Calu3 (cell line): ENCODE measurements at regions not wholly inside any gene's neighbourhood (a gene's known extent, or its start where the extent isn't known, plus 50 kb on each side); places are given as distances from the start of the nearest gene placed in this dataset.

ENCODE experiments used
- BruUV-seq: library from RNA; stranded (reverse); fragments of 400-500 nt; replicated peaks from 2 replicates; lab custom pipeline; 2021; lab: Mats Ljungman, UMichigan
- CTCF ChIA-PET: fragments of 300-600 bp; sonication (Branson Sonifier 250); formaldehyde crosslinking; loops from one replicate; lab custom pipeline; 2022; ENCODE audit warnings: antibody characterized with exemption; lab: Charles Lee
- DNase-seq: peaks from one replicate; pipeline ENCODE4 v3.0.0; 2022
- H3K27ac Mint-ChIP-seq: one replicate; pipeline ENCODE4 v1.8.0; 2022; ENCODE audit warnings: mixed read lengths; ENCODE audit not compliant: unreplicated experiment
- H3K27me3 Mint-ChIP-seq: one replicate; pipeline ENCODE4 v1.8.0; 2022; ENCODE audit warnings: mixed read lengths; ENCODE audit not compliant: unreplicated experiment
- H3K36me3 Mint-ChIP-seq: one replicate; pipeline ENCODE4 v1.8.0; 2022; ENCODE audit warnings: mild to moderate bottlenecking, moderate library complexity, mixed read lengths; ENCODE audit not compliant: insufficient read depth, unreplicated experiment
- H3K4me1 Mint-ChIP-seq: one replicate; pipeline ENCODE4 v1.8.0; 2022; ENCODE audit warnings: mild to moderate bottlenecking, low read depth, mixed read lengths; ENCODE audit not compliant: unreplicated experiment
- H3K4me3 Mint-ChIP-seq: one replicate; pipeline ENCODE4 v1.8.0; 2022; ENCODE audit warnings: mild to moderate bottlenecking, low read depth, moderate library complexity, mixed read lengths; ENCODE audit not compliant: unreplicated experiment
- H3K9me3 Mint-ChIP-seq: one replicate; pipeline ENCODE4 v1.8.0; 2022; ENCODE audit warnings: low read depth, mixed read lengths; ENCODE audit not compliant: unreplicated experiment
- intact Hi-C: fragments of 100-400 bp; cut with micrococcal nuclease; formaldehyde crosslinking; loops from one replicate; pipeline ENCODE4 v1.10.0; 2022; ENCODE audit not compliant: unreplicated experiment
- TF ChIP-seq, protein P1 (sequence below): fragments of 200-600 bp; IDR thresholded peaks from one replicate; pipeline ENCODE4 v1.8.0; 2022; ENCODE audit warnings: antibody characterized with exemption; ENCODE audit not compliant: unreplicated experiment

DNA sequence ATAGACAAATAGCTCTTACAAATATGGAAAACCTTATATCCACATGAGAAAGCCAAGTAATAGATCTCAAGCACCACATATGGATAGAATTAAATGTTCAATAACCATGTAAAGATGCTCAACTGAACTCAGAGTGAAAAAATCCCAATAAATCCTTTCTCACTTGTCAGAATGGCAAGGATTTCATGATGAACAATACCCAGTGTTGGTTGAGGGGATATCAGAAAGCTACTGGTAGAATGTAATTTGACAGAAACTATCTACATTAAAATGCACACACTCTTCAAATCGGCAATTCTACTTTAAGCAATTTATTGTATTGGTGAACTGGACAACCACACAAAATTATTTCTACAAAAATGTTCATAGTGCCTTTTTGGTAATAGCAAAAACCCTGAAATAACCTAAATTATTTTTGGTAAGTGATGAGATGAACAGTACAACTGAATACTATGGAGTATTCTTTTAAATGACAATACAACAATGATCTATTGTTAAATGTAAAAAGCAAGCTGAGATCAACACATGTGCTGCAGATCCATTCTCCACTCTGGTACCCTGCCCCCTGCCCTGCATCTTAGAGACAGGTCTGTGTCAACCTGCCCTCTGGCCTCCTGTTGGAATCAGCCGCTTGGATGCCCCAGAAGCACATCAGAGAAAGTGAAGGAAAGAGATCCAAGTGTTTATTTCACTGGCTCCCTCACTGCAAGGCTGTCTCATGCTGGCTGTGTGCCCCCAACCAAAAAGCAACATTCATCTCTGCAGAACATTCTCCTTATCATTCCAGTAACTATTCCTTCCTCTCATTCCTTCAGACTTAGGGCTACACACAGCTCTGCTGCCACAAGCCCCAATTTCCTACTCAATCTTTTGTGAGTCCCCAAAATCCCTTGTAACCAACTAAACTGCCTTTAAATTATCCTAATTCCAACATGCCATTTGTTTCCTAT, 442.5 kb downstream of the LRATD1 start:
- BruUV-seq: no TSS peak
- TF ChIP-seq, protein P1, sequence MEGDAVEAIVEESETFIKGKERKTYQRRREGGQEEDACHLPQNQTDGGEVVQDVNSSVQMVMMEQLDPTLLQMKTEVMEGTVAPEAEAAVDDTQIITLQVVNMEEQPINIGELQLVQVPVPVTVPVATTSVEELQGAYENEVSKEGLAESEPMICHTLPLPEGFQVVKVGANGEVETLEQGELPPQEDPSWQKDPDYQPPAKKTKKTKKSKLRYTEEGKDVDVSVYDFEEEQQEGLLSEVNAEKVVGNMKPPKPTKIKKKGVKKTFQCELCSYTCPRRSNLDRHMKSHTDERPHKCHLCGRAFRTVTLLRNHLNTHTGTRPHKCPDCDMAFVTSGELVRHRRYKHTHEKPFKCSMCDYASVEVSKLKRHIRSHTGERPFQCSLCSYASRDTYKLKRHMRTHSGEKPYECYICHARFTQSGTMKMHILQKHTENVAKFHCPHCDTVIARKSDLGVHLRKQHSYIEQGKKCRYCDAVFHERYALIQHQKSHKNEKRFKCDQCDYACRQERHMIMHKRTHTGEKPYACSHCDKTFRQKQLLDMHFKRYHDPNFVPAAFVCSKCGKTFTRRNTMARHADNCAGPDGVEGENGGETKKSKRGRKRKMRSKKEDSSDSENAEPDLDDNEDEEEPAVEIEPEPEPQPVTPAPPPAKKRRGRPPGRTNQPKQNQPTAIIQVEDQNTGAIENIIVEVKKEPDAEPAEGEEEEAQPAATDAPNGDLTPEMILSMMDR: no peak
- no peaks in the 10 kb centered on the region for H3K27me3 Mint-ChIP-seq
- peaks cover 2% of the 10 kb centered on the region for H3K9me3 Mint-ChIP-seq
- DNase-seq: no peak
- peaks cover 5% of the 10 kb centered on the region for H3K36me3 Mint-ChIP-seq
- H3K4me3 Mint-ChIP-seq: no peak overlapping the region
- H3K27ac Mint-ChIP-seq: no peak overlapping the region
- intact Hi-C loops: no loop called here
- CTCF ChIA-PET: no interaction called here
- no peaks in the 10 kb centered on the region for H3K4me1 Mint-ChIP-seq

DNA sequence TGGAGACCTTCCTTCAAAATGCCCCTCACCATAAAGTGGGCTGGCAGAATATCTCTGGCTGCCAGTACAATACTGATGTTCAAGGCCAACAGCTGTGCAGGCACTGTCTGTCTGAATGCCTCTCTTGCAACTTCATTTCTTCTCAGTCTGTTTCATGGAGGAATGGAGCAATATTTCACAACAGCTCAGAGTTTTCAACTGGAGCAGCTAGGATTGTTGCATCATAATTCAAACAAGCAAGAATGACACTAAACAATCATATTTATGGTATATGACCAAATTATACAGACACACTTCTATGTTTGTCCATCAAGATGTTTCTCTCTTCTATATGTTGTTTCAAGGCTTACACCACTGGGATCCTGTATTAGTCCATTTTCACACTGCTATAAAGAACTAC, 444.2 kb downstream of the LRATD1 start:
- intact Hi-C loops: no loop called here
- no peak for DNase-seq
- no TSS peak for BruUV-seq
- peaks cover 2% of the 10 kb centered on the region for H3K9me3 Mint-ChIP-seq
- H3K4me3 Mint-ChIP-seq: no peak overlapping the region
- H3K27me3 Mint-ChIP-seq: no peaks in the 10 kb centered on the region
- H3K27ac Mint-ChIP-seq: no peak overlapping the region
- TF ChIP-seq, protein P1: no peak
- H3K36me3 Mint-ChIP-seq: peaks cover 5% of the 10 kb centered on the region
- CTCF ChIA-PET: no interaction called here
- no peaks in the 10 kb centered on the region for H3K4me1 Mint-ChIP-seq

DNA sequence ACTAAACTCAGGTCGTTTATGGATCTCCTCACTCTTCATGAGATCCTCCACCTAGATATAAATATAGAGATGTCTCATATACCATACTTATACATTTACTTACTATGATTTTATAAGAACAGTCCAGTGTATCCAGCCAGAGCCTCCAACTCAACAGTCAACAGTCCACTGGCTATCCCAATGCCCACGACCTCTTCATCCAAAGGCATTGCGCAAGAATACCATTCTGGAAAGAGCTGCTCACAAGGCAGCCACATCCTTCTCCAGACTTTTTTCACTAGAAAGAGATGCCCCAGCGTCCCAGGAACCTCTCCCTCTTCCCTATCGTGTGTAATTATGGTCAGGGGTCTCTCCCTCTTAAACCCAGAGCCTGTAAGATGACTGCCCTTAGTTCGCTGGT, 448.8 kb downstream of the LRATD1 start:
- Mint-ChIP-seq H3K4me3 (no peak overlapping the region), H3K27ac (no peak overlapping the region), H3K27me3 (no peaks in the 10 kb centered on the region), H3K9me3 (peaks cover 5% of the 10 kb centered on the region), H3K36me3 (peaks cover 5% of the 10 kb centered on the region), H3K4me1 (no peaks in the 10 kb centered on the region)
- CTCF ChIA-PET: no interaction called here
- no peak for DNase-seq
- TF ChIP-seq, protein P1: no peak
- BruUV-seq: no TSS peak
- intact Hi-C loops: no loop called here

DNA sequence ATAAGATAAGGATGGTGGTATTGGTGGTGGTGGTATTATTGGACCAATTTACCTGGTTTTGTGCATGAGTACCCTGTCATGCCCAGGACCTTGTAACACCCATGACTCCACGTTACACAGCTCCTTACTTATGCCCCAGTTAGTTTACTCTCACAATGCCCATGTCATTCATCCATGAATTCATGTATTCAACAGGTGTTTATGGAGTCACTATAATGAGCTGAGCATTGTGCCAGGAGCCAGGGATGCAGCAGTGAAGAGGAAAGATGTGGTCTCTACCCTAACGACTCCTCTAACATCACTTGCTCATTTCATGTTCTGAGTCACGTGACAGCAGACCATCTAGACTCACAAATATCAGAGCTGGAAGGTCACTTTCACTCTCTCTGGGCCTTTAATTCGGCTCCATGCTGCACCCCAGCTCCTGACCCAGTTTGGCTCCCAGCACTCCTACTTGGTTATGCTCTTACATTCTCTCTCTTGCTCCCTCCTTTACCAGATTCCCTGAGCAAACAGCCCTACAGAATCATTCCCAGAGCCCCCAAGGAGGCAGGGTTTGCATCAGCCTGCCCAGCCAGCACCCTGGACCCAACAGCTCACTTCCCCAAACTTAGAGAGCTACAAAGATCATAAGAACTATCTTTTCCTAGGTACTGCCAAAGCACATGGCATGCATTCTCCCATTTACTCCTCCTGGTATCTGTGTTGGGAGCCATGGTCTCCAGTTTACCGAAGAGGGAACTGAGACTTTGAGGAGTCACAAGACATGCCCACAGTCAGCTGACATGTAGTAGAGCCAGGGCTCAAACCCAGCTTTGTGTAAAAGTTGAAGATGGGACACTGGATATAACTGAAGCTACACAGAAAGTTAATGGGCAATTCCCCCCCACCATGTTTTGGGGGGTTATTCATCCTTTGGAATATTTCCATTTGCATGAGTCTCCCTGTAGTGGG, 449.9 kb downstream of the LRATD1 start:
- H3K36me3 Mint-ChIP-seq: peaks cover 2% of the 10 kb centered on the region
- CTCF ChIA-PET: no interaction called here
- intact Hi-C loops: no loop called here
- no peak overlapping the region for H3K4me3 Mint-ChIP-seq
- H3K27ac Mint-ChIP-seq: no peak overlapping the region
- H3K9me3 Mint-ChIP-seq: peaks cover 4% of the 10 kb centered on the region
- H3K27me3 Mint-ChIP-seq: peaks cover 1% of the 10 kb centered on the region
- DNase-seq: no peak
- no peaks in the 10 kb centered on the region for H3K4me1 Mint-ChIP-seq
- TF ChIP-seq, protein P1: no peak
- no TSS peak for BruUV-seq
